B cell (primary cell): ENCODE measurements at regions not wholly inside any gene's neighbourhood (a gene's known extent, or its start where the extent isn't known, plus 50 kb on each side); places are given as distances from the start of the nearest gene placed in this dataset.

Experiments
- CTCF ChIP-seq: fragments of 200-600 bp; IDR thresholded peaks from one replicate; pipeline ENCODE4 v1.8.0; 2022; ENCODE audit warnings: antibody characterized with exemption, mild to moderate bottlenecking
- EZH2 ChIP-seq: IDR thresholded peaks from 2 replicates; pipeline ENCODE4 v1.6.1; 2012; ENCODE audit warnings: borderline replicate concordance, low read depth, mild to moderate bottlenecking, moderate library complexity, low read length; ENCODE audit not compliant: insufficient read depth, poor library complexity, severe bottlenecking

GRCh38 chr13:90104764-90105163 is 1242.7 kb upstream of the MIR17HG start:
- no peak for TF ChIP-seq CTCF
- TF ChIP-seq EZH2 = no peak
